ENCODE measurements at regions not wholly inside any gene's neighbourhood (a gene's known extent, or its start where the extent isn't known, plus 50 kb on each side); places are given as distances from the start of the nearest gene placed in this dataset.

DNA sequence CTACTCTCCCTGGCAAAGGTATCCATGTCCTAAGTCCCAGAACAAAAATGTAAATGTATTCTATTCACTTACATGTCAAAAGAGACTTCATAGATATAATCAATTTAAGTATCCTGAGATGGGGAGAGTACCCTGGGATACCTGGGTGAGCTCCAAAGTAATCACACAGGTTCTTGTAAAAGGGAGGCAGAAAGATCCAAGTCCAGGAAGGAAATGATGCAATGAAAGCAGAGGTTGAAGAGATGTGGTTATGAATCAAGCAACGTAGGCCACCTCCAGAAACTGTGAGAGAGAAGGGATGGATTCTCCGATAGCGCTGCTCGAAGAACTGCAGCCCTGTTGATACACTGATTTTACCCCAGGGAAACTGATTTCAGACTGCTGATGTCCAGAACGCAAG, 93.9 kb upstream of the VGLL3 start:
- TF ChIP-seq YY1 (IDR thresholded peaks at IDR 0.05; ENCODE audit: insufficient read depth, insufficient read length) (no peak), ZNF274 (IDR thresholded peaks at IDR 0.05; ENCODE audit: low read depth, low read length) (no peak)

Measured in NT2/D1 (cell line).